GM03348 (cell line): ENCODE measurements at regions not wholly inside any gene's neighbourhood (a gene's known extent, or its start where the extent isn't known, plus 50 kb on each side); places are given as distances from the start of the nearest gene placed in this dataset.
"Not testable (repeated sequence)": the region's sequence is repeated elsewhere in the genome, so short reads cannot be mapped to it uniquely, and the experiment has no call there.

Experiments used
- DNase-seq: peaks from one replicate; pipeline ENCODE4 v3.0.0; 2012; ENCODE audit warnings: low spot score

DNA sequence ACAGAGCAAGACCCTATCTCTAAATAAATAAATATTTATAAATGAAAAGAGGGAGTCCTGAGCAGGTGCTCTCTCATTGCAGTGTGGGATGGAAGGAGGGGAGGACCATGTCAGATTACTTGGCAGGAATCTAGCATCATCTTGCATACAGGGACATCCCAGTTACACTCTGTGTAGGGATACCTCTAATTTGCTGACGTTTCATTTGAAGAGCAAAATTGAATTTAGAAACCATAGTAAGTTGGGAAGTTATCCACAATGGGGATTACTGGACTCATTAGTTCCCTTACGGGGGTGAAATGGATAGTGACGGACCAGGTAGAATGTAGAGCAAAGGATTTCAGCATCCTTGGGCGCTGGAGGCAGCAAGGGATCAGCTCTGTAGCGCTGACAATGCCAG is 52.1 kb downstream of the ARHGEF18 start:
- DNase-seq: no peak

GRCh38 chr19:7401694-7402093 is 53.0 kb downstream of the ARHGEF18 start:
- DNase-seq: no peak

GRCh38 chr19:7405482-7405881 is 56.7 kb downstream of the ARHGEF18 start:
- not testable (repeated sequence) for DNase-seq

DNA sequence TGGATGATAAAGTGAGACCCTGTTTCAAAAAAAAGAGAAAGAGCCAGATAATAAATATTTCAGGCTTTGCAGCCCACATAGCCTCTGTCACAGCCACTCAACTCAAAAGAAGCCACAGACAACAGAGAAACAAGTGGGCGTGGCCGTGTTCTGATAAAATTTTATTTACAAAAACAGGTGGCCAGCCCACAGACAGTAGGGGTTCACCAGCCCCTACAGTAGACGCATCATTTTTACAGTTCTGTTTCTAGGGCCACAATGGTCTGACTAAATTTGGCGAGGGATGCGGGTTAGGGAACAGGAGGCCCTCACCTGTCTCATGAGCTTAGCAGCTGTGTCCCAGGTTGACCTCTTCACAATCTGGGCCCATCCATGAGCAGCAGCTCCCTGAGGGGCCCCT is 59.5 kb downstream of the ARHGEF18 start:
- DNase-seq: no peak

- no peak for DNase-seq
These were observed 62.2 kb downstream of the ARHGEF18 start for GRCh38 chr19:7410946-7411345.

DNA sequence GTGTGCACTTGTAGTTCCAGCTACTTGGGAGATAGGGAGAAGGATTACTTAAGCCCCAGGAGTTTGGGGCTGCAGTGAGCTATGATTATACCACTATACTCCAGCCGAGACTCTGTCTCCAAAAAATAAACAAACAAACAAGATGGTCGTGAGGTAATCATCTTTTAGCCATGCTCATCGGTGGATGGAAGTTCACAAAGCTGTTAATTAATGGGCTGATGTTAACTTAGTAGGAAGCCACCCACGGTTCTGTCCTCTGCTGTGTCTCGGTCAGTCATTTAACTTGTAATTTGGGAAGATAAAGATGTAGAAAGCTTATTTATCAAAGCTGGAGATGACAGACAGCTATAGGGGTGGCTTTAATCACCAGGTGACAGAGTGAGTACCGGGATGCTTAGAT is 64.9 kb downstream of the ARHGEF18 start:
- no peak for DNase-seq

- DNase-seq: no peak
These were observed 66.6 kb downstream of the ARHGEF18 start for GRCh38 chr19:7415163-7415856.

DNA sequence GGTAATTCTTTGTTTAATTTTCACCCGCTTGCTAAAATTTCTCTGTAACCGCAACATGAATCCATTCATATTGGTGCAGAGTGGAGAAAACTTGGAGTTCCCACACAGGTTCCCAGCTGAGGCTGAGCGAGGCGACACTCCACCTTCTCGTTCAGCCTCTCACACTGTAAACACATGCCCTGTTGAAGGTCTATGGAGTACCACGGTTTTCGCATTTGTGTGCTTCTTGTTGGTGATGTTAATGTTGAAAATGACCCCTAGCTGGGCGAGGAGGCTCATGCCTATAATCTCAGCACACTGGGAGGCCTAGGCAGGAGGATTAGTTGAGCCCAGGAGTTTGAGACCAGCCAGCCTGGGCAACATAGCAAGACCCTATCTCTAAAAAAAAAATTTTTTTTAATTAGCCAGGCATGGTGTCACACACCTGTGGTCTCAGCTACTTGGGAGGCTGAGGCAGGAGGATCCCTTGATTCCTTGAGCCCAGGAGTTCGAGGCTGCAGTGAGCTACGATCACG is 67.2 kb downstream of the ARHGEF18 start:
- no peak for DNase-seq

DNA sequence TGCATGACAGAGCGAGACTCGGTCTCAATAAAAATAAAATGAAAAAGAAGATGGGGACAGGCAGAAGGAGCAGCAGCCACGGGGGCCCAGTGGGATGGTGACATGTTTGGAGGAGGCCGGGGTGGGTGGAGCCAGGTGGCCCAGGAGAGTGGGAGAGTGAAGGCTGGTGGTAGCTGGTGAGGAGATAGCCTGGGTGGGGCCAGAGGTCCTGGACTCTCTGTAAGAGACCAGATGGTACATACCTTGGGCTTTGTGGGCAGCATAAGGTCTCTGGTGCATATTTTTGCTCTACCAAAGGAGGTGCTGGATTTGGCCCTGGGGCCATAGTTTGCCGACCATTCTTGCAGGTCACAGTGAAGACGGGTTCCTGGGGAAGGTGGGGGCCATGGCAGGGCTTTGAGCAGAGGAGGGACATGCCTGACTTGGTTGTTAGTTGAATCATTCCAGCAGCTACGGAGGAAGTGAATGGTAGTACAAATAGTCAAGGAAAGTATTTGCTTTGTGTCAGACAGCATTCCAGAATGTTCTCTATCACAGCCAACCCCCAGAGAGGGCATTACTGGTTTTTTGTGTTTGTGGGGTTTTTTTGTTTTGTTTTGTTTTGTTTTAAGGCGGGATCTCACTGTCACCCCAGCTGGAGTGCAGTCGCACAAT is 69.1 kb downstream of the ARHGEF18 start:
- peak; percentile 56 for DNase-seq

- no peak for DNase-seq
These were observed 69.9 kb downstream of the ARHGEF18 start for GRCh38 chr19:7418596-7418995.

GRCh38 chr19:7419153-7419552 is 69.7 kb downstream of the PEX11G start:
- DNase-seq: no peak

DNA sequence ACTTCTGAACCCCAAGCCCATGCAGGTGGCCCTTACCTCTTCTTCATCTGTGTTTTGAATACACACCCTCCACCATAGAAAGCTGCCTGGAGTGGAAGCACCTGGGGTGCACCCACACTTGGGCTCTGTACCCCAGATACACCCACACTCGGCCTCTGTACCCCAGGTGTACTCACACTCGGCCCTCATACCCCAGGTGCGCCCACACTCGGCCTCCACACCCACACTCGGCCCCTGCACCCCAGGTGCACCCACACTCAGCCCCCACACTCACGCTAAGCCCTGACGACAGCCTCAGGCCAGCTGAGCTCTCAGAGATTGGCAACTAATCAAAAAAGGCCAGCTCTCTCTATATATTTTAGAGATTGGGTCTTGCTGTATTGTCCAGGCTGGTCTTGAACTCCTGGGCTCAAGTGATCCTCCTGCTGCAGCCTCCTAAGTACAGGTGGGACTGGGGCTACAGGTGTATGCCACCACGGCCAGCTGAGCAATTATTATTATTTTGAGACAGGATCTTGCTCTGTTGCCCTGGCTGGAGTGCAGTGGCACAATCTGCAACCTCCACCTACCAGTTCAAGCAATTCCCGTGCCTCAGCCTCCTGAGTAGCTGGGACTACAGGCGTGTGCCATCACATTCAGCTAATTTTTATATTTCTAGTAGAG is 68.9 kb downstream of the PEX11G start:
- no peak for DNase-seq

- no peak for DNase-seq
These were observed 66.7 kb downstream of the PEX11G start for GRCh38 chr19:7421941-7422744.
